SU-DHL-6 (cell line): ENCODE measurements at regions not wholly inside any gene's neighbourhood (a gene's known extent, or its start where the extent isn't known, plus 50 kb on each side); places are given as distances from the start of the nearest gene placed in this dataset.
"Not testable (repeated sequence)": the region's sequence is repeated elsewhere in the genome, so short reads cannot be mapped to it uniquely, and the experiment has no call there.

Experiments
- H2AFZ ChIP-seq: fragments of 200-600 bp; sonication (generic); 2 replicates; pipeline ENCODE4 v1.6.1; 2014; ENCODE audit warnings: low read depth, mild to moderate bottlenecking, moderate library complexity, mixed read lengths, antibody characterized with exemption, low read length; ENCODE audit not compliant: severe bottlenecking
- H3F3A ChIP-seq: fragments of 200-600 bp; shearing (Covaris generic); 2 replicates; pipeline ENCODE4 v1.6.0; 2016; ENCODE audit warnings: antibody characterized with exemption, mild to moderate bottlenecking; ENCODE audit not compliant: insufficient read depth
- H3K27ac ChIP-seq: fragments of 200-600 bp; sonication (generic); 2 replicates; pipeline ENCODE4 v1.5.1; 2016; ENCODE audit warnings: low read depth, mild to moderate bottlenecking, low read length, moderate library complexity, mixed read lengths
- H3K27me3 ChIP-seq: fragments of 200-600 bp; sonication (generic), shearing (Covaris generic); 2 replicates; pipeline ENCODE4 v1.6.0; 2014; ENCODE audit warnings: mild to moderate bottlenecking, low read length
- H3K36me3 ChIP-seq: fragments of 200-600 bp; sonication (generic); 2 replicates; pipeline ENCODE4 v1.6.1; 2014; ENCODE audit warnings: mild to moderate bottlenecking, low read length, mixed read lengths
- H3K4me2 ChIP-seq: fragments of 300-600, 200-600 bp; shearing (Covaris generic), sonication (generic); 2 replicates; pipeline ENCODE4 v1.6.0; 2014; ENCODE audit warnings: low read length, low read depth, mild to moderate bottlenecking; ENCODE audit not compliant: poor library complexity, severe bottlenecking
- H3K4me3 ChIP-seq: fragments of 200-600 bp; sonication (generic); 2 replicates; pipeline ENCODE4 v1.5.1; 2014; ENCODE audit warnings: antibody characterized with exemption, low read length, mild to moderate bottlenecking, mixed read lengths; ENCODE audit not compliant: insufficient read depth, poor library complexity, severe bottlenecking
- H3K79me2 ChIP-seq: fragments of 200-600 bp; sonication (generic); 2 replicates; pipeline ENCODE4 v1.6.1; 2014; ENCODE audit warnings: mild to moderate bottlenecking, low read length, moderate library complexity; ENCODE audit not compliant: insufficient read depth
- H3K9ac ChIP-seq: fragments of 200-600 bp; sonication (generic); 2 replicates; pipeline ENCODE4 v1.7.0; 2014; ENCODE audit warnings: mild to moderate bottlenecking, low read length
- H3K9me2 ChIP-seq: fragments of 200-600 bp; sonication (generic); replicated peaks from 2 replicates; pipeline ENCODE4 v1.6.1; 2014; ENCODE audit warnings: low read length; ENCODE audit not compliant: insufficient read depth
- H3K9me3 ChIP-seq: fragments of 200-600 bp; sonication (generic); 2 replicates; pipeline ENCODE4 v1.6.1; 2014; ENCODE audit warnings: low read length, mixed read lengths; ENCODE audit not compliant: insufficient read depth
- H4K20me1 ChIP-seq: fragments of 200-600 bp; sonication (generic); 2 replicates; pipeline ENCODE4 v1.6.1; 2014; ENCODE audit warnings: low read depth, mild to moderate bottlenecking, antibody characterized with exemption, low read length, moderate library complexity, mixed read lengths
- EZH2phosphoT487 ChIP-seq: fragments of 200-600 bp; sonication (generic), shearing (Covaris generic); conservative IDR thresholded peaks from 2 replicates; pipeline ENCODE4 v1.6.1; 2018; ENCODE audit warnings: mild to moderate bottlenecking, antibody characterized with exemption, low read length, moderate library complexity, mixed read lengths
- TF ChIP-seq, protein P1 (sequence below): fragments of 200-600 bp; sonication (generic); IDR thresholded peaks from one replicate; pipeline ENCODE4 v1.5.1; 2017; ENCODE audit warnings: antibody characterized with exemption, mild to moderate bottlenecking, low read length, moderate library complexity; ENCODE audit not compliant: insufficient read depth, poor library complexity, severe bottlenecking

DNA sequence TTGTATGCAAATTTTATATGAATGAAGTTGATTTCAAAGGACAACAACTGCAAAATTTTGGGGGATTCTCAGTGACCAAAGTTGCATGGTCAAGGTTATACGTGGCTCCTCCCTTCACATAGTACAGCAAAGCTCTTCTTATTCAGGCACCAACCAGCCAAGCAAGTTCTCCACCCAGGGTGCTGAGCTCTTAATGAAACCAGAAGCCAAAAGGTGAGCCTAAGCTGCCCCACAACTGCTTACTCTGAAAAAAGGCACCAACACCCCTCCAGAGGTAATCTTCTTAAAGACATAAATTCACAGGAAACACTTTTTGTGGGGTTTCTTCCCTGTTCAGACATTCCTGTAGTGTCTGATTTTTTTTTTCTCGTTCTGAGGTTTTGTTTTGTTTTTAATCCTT, 106.1 kb upstream of the GMNC start:
- Histone ChIP-seq H3K4me3 (no peak overlapping the region), H2AFZ (no peak overlapping the region), H3K27me3 (no peaks in the 10 kb centered on the region), H3K9ac (no peak overlapping the region), H3K4me2 (no peak overlapping the region), H3K9me2 (no peaks in the 10 kb centered on the region), H3F3A (no peaks in the 10 kb centered on the region), H3K79me2 (no peaks in the 10 kb centered on the region), H3K36me3 (no peaks in the 10 kb centered on the region), H3K9me3 (no peaks in the 10 kb centered on the region), H3K27ac (no peak overlapping the region), H4K20me1 (no peaks in the 10 kb centered on the region)
- TF ChIP-seq EZH2phosphoT487: no peak
- TF ChIP-seq, protein P1, sequence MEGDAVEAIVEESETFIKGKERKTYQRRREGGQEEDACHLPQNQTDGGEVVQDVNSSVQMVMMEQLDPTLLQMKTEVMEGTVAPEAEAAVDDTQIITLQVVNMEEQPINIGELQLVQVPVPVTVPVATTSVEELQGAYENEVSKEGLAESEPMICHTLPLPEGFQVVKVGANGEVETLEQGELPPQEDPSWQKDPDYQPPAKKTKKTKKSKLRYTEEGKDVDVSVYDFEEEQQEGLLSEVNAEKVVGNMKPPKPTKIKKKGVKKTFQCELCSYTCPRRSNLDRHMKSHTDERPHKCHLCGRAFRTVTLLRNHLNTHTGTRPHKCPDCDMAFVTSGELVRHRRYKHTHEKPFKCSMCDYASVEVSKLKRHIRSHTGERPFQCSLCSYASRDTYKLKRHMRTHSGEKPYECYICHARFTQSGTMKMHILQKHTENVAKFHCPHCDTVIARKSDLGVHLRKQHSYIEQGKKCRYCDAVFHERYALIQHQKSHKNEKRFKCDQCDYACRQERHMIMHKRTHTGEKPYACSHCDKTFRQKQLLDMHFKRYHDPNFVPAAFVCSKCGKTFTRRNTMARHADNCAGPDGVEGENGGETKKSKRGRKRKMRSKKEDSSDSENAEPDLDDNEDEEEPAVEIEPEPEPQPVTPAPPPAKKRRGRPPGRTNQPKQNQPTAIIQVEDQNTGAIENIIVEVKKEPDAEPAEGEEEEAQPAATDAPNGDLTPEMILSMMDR: no peak

DNA sequence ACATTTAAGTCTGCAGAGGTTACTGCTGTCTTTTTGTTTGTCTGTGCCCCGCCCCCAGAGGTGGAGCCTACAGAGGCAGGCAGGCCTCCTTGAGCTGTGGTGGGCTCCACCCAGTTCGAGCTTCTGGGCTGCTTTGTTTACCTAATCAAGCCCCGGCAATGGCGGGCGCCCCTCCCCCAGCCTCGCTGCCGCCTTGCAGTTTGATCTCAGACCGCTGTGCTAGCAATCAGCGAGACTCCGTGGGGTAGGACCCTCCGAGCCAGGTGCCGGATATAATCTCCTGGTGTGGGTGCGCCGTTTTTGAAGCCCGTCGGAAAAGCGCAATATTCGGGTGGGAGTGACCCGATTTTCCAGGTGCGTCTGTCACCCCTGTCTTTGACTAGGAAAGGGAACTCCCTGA, 102.4 kb upstream of the GMNC start:
- not testable (repeated sequence) for H4K20me1 ChIP-seq, H3K27ac ChIP-seq, H3K9ac ChIP-seq, H3K4me2 ChIP-seq, H3K9me3 ChIP-seq, H3K36me3 ChIP-seq, H3F3A ChIP-seq, H2AFZ ChIP-seq, H3K9me2 ChIP-seq, H3K79me2 ChIP-seq, H3K4me3 ChIP-seq, H3K27me3 ChIP-seq

DNA sequence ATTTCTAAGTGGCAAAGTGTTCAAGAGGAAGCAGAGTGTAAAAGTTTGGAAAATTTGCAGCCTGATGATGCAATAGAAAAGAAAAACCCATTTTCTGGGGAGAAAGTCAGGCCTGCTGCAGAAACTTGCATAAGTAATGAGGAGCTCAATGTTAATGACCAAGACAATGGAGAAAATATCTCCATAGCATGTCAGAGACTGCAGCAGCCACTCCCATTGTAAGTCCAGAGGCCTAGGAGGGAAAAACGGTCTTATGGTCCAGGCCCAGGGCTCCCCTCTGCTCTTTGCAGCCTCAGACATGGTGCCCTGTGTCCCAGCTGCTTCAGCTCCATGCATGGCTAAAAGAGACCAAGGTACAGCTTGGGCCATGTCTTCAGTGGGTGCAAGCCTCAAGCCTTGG, 96.6 kb upstream of the GMNC start:
- no peak overlapping the region for H3K27ac ChIP-seq
- TF ChIP-seq, protein P1: no peak
- TF ChIP-seq EZH2phosphoT487: no peak

DNA sequence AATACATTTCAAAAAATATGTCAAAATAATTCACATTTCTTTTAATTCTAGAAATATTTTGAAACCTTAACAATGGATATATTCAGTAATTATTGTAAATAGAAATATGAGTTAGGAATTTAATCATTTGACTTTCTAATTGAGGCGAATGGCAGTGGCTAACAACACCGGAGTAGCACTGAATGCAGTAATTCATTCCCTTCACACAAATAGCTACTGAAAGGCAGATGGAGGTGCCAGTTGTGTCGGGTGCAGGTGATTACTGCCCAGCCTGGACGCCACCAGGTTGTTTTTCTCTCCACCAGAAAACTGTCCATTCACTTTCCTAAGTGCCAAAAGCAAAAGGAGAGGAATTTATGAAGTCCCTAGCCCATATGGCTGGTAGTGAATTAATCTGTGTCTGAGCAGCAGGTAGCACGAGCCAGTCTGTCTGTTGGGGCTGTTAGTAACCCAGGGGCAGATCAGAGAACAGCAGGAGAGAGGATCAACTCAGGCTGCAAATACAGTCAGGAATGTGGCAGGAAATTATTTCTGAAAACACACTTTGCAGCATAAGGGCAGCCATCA, 79.3 kb upstream of the GMNC start:
- Histone ChIP-seq H3K4me3 (no peak overlapping the region), H4K20me1 (no peaks in the 10 kb centered on the region; the same call in 1 of the 2 replicates)

More for the DNA sequence above, 96.6 kb upstream of the GMNC start:
- no peak overlapping the region for H3K4me2 ChIP-seq
- H2AFZ ChIP-seq: no peak overlapping the region
- H3K4me3 ChIP-seq: no peak overlapping the region
- H3K79me2 ChIP-seq: no peaks in the 10 kb centered on the region
- H4K20me1 ChIP-seq: no peaks in the 10 kb centered on the region
- H3K9ac ChIP-seq: no peak overlapping the region
- no peaks in the 10 kb centered on the region for H3K27me3 ChIP-seq
- no peaks in the 10 kb centered on the region for H3K36me3 ChIP-seq
- H3K9me3 ChIP-seq: no peaks in the 10 kb centered on the region
- H3F3A ChIP-seq: no peaks in the 10 kb centered on the region
- H3K9me2 ChIP-seq: no peaks in the 10 kb centered on the region

DNA sequence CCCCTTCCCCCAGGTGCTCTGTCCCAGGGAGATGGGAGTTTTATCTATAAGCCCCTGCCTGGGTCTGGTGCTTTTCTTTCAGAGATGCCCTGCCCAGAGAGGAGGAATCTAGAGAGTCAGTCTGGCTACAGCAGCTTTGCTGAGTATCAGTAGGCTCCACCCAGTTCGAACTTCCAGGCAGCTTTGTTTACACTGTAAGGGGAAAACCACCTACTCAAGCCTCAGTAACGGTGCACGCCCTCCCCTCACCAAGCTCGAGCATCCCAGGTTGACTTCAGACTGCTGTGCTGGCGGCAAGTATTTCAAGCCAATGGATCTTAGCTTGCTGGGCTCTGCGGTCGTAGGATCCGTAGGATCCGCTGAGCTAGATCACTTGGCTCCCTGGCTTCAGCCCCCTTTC, 72.1 kb upstream of the GMNC start:
- not testable (repeated sequence) for H3K79me2 ChIP-seq, H2AFZ ChIP-seq, H3K36me3 ChIP-seq, H3K9me2 ChIP-seq, H3K4me3 ChIP-seq, H3K27me3 ChIP-seq, H3K9ac ChIP-seq, H3K4me2 ChIP-seq, H3K27ac ChIP-seq, H3F3A ChIP-seq, H4K20me1 ChIP-seq, H3K9me3 ChIP-seq

More for the DNA sequence above, 79.3 kb upstream of the GMNC start:
- no peaks in the 10 kb centered on the region for H3K27me3 ChIP-seq
- no peak overlapping the region for H3K9ac ChIP-seq
- no peaks in the 10 kb centered on the region for H3K9me2 ChIP-seq
- H3K36me3 ChIP-seq: no peaks in the 10 kb centered on the region
- H3K4me2 ChIP-seq: no peak overlapping the region
- no peaks in the 10 kb centered on the region for H3K79me2 ChIP-seq
- no peaks in the 10 kb centered on the region for H3F3A ChIP-seq
- H2AFZ ChIP-seq: no peak overlapping the region
- TF ChIP-seq, protein P1: no peak
- TF ChIP-seq EZH2phosphoT487: no peak
- H3K9me3 ChIP-seq: no peaks in the 10 kb centered on the region
- H3K27ac ChIP-seq: no peak overlapping the region
